ENCODE measurements at regions not wholly inside any gene's neighbourhood (a gene's known extent, or its start where the extent isn't known, plus 50 kb on each side); places are given as distances from the start of the nearest gene placed in this dataset.

DNA sequence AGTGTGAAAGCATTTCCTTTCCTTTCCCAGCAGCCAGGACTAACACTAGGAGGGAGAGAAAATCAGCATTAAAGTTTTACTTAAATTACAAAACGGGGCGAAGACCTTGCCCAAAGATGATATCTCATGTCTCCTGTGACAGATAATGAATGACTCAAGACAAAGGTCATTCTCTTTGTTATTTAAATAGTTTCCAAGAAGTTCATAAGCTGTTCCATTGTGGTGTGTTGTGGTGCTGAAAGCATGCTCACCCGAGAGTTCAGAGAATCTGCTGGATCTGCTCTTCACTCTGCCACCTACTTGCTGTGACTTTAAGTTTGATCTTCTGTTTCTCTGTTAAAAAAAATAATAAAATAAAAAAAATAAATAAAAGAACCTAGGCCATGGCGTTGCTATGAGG lies 265.9 kb upstream of the NR4A3 start:
- TF ChIP-seq, protein P1, sequence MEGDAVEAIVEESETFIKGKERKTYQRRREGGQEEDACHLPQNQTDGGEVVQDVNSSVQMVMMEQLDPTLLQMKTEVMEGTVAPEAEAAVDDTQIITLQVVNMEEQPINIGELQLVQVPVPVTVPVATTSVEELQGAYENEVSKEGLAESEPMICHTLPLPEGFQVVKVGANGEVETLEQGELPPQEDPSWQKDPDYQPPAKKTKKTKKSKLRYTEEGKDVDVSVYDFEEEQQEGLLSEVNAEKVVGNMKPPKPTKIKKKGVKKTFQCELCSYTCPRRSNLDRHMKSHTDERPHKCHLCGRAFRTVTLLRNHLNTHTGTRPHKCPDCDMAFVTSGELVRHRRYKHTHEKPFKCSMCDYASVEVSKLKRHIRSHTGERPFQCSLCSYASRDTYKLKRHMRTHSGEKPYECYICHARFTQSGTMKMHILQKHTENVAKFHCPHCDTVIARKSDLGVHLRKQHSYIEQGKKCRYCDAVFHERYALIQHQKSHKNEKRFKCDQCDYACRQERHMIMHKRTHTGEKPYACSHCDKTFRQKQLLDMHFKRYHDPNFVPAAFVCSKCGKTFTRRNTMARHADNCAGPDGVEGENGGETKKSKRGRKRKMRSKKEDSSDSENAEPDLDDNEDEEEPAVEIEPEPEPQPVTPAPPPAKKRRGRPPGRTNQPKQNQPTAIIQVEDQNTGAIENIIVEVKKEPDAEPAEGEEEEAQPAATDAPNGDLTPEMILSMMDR (IDR thresholded peaks at IDR 0.05) = no peak
- TF ChIP-seq NFE2L1 (CRISPR knock-in tag; IDR thresholded peaks at IDR 0.05) (no peak), FOXK1 (CRISPR knock-in tag; IDR thresholded peaks at IDR 0.05) (no peak), CBFB (CRISPR knock-in tag; IDR thresholded peaks at IDR 0.05; ENCODE audit: low read depth) (no peak), ELF4 (CRISPR knock-in tag; IDR thresholded peaks at IDR 0.05; ENCODE audit: low read depth) (no peak), NR3C1 (CRISPR knock-in tag; conservative IDR thresholded peaks at IDR 0.05; ENCODE audit: low read depth) (no peak), ESRRA (CRISPR knock-in tag; IDR thresholded peaks at IDR 0.05; ENCODE audit: borderline replicate concordance) (no peak), FOXJ3 (CRISPR knock-in tag; IDR thresholded peaks at IDR 0.05; ENCODE audit: borderline replicate concordance) (no peak), CREB1 (CRISPR knock-in tag; IDR thresholded peaks at IDR 0.05) (no peak), JUN (CRISPR knock-in tag; IDR thresholded peaks at IDR 0.05) (no peak)
- TF ChIP-seq, protein P2, sequence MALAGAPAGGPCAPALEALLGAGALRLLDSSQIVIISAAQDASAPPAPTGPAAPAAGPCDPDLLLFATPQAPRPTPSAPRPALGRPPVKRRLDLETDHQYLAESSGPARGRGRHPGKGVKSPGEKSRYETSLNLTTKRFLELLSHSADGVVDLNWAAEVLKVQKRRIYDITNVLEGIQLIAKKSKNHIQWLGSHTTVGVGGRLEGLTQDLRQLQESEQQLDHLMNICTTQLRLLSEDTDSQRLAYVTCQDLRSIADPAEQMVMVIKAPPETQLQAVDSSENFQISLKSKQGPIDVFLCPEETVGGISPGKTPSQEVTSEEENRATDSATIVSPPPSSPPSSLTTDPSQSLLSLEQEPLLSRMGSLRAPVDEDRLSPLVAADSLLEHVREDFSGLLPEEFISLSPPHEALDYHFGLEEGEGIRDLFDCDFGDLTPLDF (CRISPR knock-in tag; IDR thresholded peaks at IDR 0.05) = no peak
- TF ChIP-seq, protein P3, sequence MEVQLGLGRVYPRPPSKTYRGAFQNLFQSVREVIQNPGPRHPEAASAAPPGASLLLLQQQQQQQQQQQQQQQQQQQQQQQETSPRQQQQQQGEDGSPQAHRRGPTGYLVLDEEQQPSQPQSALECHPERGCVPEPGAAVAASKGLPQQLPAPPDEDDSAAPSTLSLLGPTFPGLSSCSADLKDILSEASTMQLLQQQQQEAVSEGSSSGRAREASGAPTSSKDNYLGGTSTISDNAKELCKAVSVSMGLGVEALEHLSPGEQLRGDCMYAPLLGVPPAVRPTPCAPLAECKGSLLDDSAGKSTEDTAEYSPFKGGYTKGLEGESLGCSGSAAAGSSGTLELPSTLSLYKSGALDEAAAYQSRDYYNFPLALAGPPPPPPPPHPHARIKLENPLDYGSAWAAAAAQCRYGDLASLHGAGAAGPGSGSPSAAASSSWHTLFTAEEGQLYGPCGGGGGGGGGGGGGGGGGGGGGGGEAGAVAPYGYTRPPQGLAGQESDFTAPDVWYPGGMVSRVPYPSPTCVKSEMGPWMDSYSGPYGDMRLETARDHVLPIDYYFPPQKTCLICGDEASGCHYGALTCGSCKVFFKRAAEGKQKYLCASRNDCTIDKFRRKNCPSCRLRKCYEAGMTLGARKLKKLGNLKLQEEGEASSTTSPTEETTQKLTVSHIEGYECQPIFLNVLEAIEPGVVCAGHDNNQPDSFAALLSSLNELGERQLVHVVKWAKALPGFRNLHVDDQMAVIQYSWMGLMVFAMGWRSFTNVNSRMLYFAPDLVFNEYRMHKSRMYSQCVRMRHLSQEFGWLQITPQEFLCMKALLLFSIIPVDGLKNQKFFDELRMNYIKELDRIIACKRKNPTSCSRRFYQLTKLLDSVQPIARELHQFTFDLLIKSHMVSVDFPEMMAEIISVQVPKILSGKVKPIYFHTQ (CRISPR knock-in tag; IDR thresholded peaks at IDR 0.05) = no peak
- TF ChIP-seq, protein P4, sequence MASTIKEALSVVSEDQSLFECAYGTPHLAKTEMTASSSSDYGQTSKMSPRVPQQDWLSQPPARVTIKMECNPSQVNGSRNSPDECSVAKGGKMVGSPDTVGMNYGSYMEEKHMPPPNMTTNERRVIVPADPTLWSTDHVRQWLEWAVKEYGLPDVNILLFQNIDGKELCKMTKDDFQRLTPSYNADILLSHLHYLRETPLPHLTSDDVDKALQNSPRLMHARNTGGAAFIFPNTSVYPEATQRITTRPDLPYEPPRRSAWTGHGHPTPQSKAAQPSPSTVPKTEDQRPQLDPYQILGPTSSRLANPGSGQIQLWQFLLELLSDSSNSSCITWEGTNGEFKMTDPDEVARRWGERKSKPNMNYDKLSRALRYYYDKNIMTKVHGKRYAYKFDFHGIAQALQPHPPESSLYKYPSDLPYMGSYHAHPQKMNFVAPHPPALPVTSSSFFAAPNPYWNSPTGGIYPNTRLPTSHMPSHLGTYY (CRISPR knock-in tag; IDR thresholded peaks at IDR 0.05) = no peak
- TF ChIP-seq, protein P5, sequence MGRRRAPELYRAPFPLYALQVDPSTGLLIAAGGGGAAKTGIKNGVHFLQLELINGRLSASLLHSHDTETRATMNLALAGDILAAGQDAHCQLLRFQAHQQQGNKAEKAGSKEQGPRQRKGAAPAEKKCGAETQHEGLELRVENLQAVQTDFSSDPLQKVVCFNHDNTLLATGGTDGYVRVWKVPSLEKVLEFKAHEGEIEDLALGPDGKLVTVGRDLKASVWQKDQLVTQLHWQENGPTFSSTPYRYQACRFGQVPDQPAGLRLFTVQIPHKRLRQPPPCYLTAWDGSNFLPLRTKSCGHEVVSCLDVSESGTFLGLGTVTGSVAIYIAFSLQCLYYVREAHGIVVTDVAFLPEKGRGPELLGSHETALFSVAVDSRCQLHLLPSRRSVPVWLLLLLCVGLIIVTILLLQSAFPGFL (CRISPR knock-in tag; IDR thresholded peaks at IDR 0.05; ENCODE audit: borderline replicate concordance) = no peak

Data from WTC11 (cell line).